Kidney epithelial cell (primary cell): ENCODE measurements at regions not wholly inside any gene's neighbourhood (a gene's known extent, or its start where the extent isn't known, plus 50 kb on each side); places are given as distances from the start of the nearest gene placed in this dataset.

ENCODE experiments used
- DNase-seq: peaks from one replicate; pipeline ENCODE4 v3.0.0-alpha.2; 2010; ENCODE audit warnings: low read depth
- H3K27me3 ChIP-seq: 2 replicates; pipeline ENCODE4 v1.6.0; 2011; ENCODE audit warnings: low read length; ENCODE audit not compliant: control insufficient read depth, insufficient read depth
- H3K36me3 ChIP-seq: 2 replicates; pipeline ENCODE4 v1.5.1; 2011; ENCODE audit warnings: low read length; ENCODE audit not compliant: control insufficient read depth, insufficient read depth
- H3K4me3 ChIP-seq: 2 replicates; pipeline ENCODE4 v1.5.1; 2011; ENCODE audit warnings: low read depth, mild to moderate bottlenecking, control low read depth, low read length
- CTCF ChIP-seq: IDR thresholded peaks from 2 replicates; pipeline ENCODE4 v1.5.1; 2011; ENCODE audit warnings: mild to moderate bottlenecking, moderate library complexity, low read length, control low read depth, inconsistent platforms; ENCODE audit not compliant: insufficient read depth, poor library complexity, severe bottlenecking

GRCh38 chr13:54305377-54305776 is 1276.8 kb downstream of the OLFM4 start:
- no peak for TF ChIP-seq CTCF
- Histone ChIP-seq H3K27me3 (no peaks in the 10 kb centered on the region), H3K4me3 (no peak overlapping the region), H3K36me3 (no peaks in the 10 kb centered on the region)
- DNase-seq = no peak

GRCh38 chr13:54312885-54313284 is 1284.3 kb downstream of the OLFM4 start:
- no peak for DNase-seq
- TF ChIP-seq CTCF = no peak
- H3K27me3 ChIP-seq = no peaks in the 10 kb centered on the region
- H3K4me3 ChIP-seq = no peak overlapping the region
- H3K36me3 ChIP-seq = no peaks in the 10 kb centered on the region

DNA sequence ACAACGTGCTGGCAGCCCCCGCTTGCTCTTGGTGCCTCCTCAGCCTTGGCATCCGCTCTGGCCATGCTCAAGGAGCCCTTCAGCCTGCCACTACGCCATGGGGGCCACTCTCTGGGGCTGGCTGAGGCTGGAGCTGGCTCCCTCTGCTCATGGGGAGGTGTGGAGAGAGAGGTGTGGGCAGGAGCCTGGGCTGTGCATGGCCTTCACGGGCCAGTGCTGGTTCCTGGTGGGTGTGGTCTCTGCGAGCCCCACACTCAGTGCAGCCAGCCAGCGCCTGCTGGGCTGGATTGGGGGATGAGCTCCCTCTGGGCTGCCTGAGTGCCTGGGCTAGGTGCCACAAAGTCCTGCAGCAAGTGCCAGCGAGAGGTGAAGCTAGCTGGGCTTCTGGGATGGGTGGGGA is 1289.1 kb downstream of the OLFM4 start:
- no peaks in the 10 kb centered on the region for H3K27me3 ChIP-seq
- H3K4me3 ChIP-seq = no peak overlapping the region
- DNase-seq = no peak
- no peak for TF ChIP-seq CTCF
- no peaks in the 10 kb centered on the region for H3K36me3 ChIP-seq

DNA sequence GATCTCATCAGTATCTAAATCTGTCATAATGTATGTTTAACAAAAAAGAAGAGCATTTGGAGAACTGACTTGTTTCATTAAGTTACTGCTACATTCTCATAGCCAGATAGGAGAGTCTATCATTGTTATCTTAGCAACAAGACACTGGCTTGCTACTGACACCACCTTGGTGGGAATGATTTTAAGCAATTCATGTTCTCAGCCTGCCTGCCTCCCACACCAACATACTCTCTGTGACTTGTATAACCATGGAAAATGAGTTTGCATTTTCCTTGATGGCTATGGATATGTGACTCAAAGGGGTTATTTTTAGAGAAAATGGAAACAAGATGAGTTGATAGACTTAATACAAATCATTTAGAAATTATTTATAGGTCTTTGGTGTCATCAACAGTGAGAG is 1308.9 kb downstream of the OLFM4 start:
- H3K36me3 ChIP-seq = no peaks in the 10 kb centered on the region
- H3K27me3 ChIP-seq = no peaks in the 10 kb centered on the region
- no peak for DNase-seq
- no peak overlapping the region for H3K4me3 ChIP-seq
- no peak for TF ChIP-seq CTCF

GRCh38 chr13:54347531-54347930 is 1318.9 kb downstream of the OLFM4 start:
- Histone ChIP-seq H3K27me3 (no peaks in the 10 kb centered on the region), H3K36me3 (no peaks in the 10 kb centered on the region), H3K4me3 (no peak overlapping the region)
- TF ChIP-seq CTCF = no peak
- DNase-seq = no peak

DNA sequence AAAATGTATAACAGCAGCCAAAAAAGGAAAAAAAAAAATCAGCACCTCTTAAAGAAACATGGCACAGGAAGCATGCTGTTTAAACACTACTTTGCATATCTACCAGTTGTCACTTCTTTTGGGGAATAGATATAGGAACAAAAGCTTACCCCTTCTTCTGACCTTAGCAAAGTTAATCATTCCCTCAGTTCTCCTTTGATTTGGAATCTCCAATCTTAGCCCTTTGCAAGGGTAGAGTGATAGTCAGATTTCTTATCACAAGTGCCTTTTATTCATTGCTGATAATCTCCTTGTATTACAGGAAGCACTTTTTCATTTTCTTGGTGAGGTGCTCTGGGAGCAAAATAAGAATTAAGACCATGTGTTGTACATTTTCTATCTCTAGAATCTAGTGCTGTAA is 1327.6 kb downstream of the OLFM4 start:
- Histone ChIP-seq H3K27me3 (no peaks in the 10 kb centered on the region), H3K4me3 (no peak overlapping the region), H3K36me3 (no peaks in the 10 kb centered on the region)
- TF ChIP-seq CTCF = no peak
- no peak for DNase-seq
